Lower lobe of right lung (tissue), 2 donors: ENCODE measurements at regions not wholly inside any gene's neighbourhood (a gene's known extent, or its start where the extent isn't known, plus 50 kb on each side); places are given as distances from the start of the nearest gene placed in this dataset.
"Not testable (repeated sequence)": the region's sequence is repeated elsewhere in the genome, so short reads cannot be mapped to it uniquely, and the experiment has no call there.

Experiments
- ATAC-seq, 2 donors: fragments of 200-7000 bp; cut with Tn5 transposase; one replicate each; pipeline ENCODE4 v1.9.1; 2020 to 2022; ENCODE audit warnings: mild to moderate bottlenecking in 2 of 2, moderate library complexity in 2 of 2
- DNase-seq: peaks from one replicate; pipeline ENCODE4 v3.0.0-alpha.2; 2020
- H3K27ac ChIP-seq: fragments of 200-600 bp; one replicate; pipeline ENCODE4 v1.8.0; 2022
- H3K27me3 ChIP-seq: fragments of 200-600 bp; one replicate; pipeline ENCODE4 v1.8.0; 2022; ENCODE audit warnings: low read depth
- H3K36me3 ChIP-seq: fragments of 200-600 bp; one replicate; pipeline ENCODE4 v1.8.0; 2022; ENCODE audit warnings: mild to moderate bottlenecking
- H3K4me1 ChIP-seq: fragments of 200-600 bp; one replicate; pipeline ENCODE4 v1.8.0; 2022
- H3K4me3 ChIP-seq: fragments of 200-600 bp; one replicate; pipeline ENCODE4 v1.8.0; 2022; ENCODE audit warnings: mild to moderate bottlenecking
- H3K9me3 ChIP-seq: fragments of 200-600 bp; one replicate; pipeline ENCODE4 v1.8.0; 2022
- CTCF ChIP-seq: fragments of 200-600 bp; IDR thresholded peaks from one replicate; pipeline ENCODE4 v1.8.0; 2022; ENCODE audit warnings: antibody characterized with exemption, mild to moderate bottlenecking
- intact Hi-C: fragments of 100-400 bp; cut with DNase I; formaldehyde crosslinking; loops from one replicate; pipeline ENCODE4 v1.11.0; 2022
- donor health status: DM: no; HTN: yes; CAD: no; lungs with severe emphysema.

GRCh38 chr9:104233366-104233765 lies 139.3 kb downstream of the SMC2 start:
- no peaks in the 10 kb centered on the region for H3K36me3 ChIP-seq
- no peak for TF ChIP-seq CTCF
- H3K27me3 ChIP-seq: no peaks in the 10 kb centered on the region
- no peaks in the 10 kb centered on the region for H3K9me3 ChIP-seq
- no peak overlapping the region for H3K4me3 ChIP-seq
- no peaks in the 10 kb centered on the region for H3K4me1 ChIP-seq
- DNase-seq (no peak), ATAC-seq (no peak)
- intact Hi-C loops: no loop called here
- no peak overlapping the region for H3K27ac ChIP-seq

DNA sequence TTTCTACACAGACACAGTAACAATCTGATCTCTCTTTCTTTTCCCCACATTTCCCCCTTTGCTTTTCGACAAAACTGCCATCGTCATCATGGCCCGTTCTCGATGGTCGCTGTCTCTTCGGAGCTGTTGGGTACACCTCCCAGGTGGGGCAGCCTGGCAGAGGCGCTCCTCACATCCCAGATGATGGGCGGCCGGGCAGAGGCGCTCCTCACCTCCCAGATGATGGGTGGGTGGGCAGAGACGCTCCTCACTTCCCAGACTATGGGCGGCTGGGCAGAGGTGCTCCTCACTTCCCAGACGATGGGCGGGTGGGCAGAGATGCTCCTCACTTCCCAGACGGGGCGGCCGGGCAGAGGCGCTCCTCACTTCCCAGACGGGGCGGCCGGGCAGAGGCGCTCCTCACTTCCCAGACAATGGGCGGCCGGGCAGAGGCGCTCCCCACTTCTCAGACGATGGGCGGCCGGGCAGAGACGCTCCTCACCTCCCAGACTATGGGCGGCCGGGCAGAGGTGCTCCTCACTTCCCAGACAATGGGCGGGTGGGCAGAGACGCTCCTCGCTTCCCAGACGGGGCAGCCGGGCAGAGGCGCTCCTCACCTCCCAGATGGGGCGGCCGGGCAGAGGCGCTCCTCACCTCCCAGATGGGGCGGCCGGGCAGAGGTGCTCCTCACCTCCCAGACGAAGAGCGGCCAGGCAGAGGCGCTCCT lies 140.7 kb downstream of the SMC2 start:
- ATAC-seq, H3K9me3 ChIP-seq, intact Hi-C loops, H3K4me1 ChIP-seq, H3K27ac ChIP-seq, H3K36me3 ChIP-seq, H3K27me3 ChIP-seq, DNase-seq, H3K4me3 ChIP-seq: not testable (repeated sequence)

DNA sequence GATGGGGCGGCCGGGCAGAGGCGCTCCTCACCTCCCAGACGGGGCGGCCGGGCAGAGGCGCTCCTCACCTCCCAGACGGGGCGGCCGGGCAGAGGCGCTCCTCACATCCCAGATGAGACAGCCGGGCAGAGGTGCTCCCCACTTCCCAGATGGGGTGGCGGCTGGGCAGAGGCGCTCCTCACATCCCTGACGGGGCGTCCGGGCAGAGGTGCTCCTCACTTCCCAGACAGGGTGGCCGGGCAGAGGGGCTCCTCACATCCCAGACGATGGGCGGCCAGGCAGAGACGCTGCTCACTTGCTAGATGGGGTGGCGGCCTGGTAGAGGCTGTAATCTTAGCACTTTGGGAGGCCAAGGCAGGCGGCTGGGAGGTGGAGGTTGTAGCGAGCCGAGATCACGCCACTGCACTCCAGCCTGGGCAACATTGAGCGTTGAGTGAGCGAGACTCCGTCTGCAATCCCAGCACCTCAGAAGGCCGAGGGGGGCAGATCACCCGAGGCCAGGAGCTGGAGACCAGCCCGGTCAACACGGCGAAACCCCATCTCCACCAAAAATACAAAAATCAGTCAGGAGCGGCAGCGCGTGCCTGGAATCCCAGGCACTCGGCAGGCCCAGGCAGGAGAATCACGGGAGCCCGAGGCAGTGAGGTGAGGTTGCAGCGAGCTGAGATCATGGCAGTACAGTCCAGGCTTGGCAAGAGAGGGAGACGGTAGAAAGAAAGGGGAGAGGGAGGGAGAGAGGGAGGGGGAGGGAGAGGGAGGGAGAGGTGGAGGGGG lies 141.4 kb downstream of the SMC2 start:
- ATAC-seq, DNase-seq: not testable (repeated sequence)

GRCh38 chr9:104238668-104239067 lies 144.6 kb downstream of the SMC2 start:
- H3K36me3 ChIP-seq: no peaks in the 10 kb centered on the region
- H3K27me3 ChIP-seq: no peaks in the 10 kb centered on the region
- no peaks in the 10 kb centered on the region for H3K4me1 ChIP-seq
- no peak for ATAC-seq
- intact Hi-C loops: no loop called here
- H3K27ac ChIP-seq: no peak overlapping the region
- H3K9me3 ChIP-seq: no peaks in the 10 kb centered on the region
- no peak overlapping the region for H3K4me3 ChIP-seq
- no peak for DNase-seq
- TF ChIP-seq CTCF: no peak

More for the DNA sequence above, 141.4 kb downstream of the SMC2 start:
- H3K4me1 ChIP-seq, H3K4me3 ChIP-seq, H3K27ac ChIP-seq, H3K36me3 ChIP-seq, H3K27me3 ChIP-seq, H3K9me3 ChIP-seq, intact Hi-C loops: not testable (repeated sequence)

GRCh38 chr9:104240890-104241289 lies 146.8 kb downstream of the SMC2 start:
- Histone ChIP-seq H3K4me1 (no peaks in the 10 kb centered on the region), H3K9me3 (no peaks in the 10 kb centered on the region), H3K36me3 (no peaks in the 10 kb centered on the region), H3K4me3 (no peak overlapping the region), H3K27me3 (no peaks in the 10 kb centered on the region), H3K27ac (no peak overlapping the region)
- DNase-seq (no peak), ATAC-seq (no peak)
- TF ChIP-seq CTCF: no peak
- intact Hi-C loops: no loop called here

- no peak for TF ChIP-seq CTCF
- Histone ChIP-seq H3K36me3 (no peaks in the 10 kb centered on the region), H3K27me3 (no peaks in the 10 kb centered on the region), H3K27ac (no peak overlapping the region), H3K4me1 (no peaks in the 10 kb centered on the region), H3K9me3 (no peaks in the 10 kb centered on the region), H3K4me3 (no peak overlapping the region)
- DNase-seq (no peak), ATAC-seq (no peak)
- intact Hi-C loops: no loop called here
These were observed 151.8 kb downstream of the SMC2 start for GRCh38 chr9:104245925-104246324.
